Neural cell (in vitro differentiated cells): ENCODE measurements at regions not wholly inside any gene's neighbourhood (a gene's known extent, or its start where the extent isn't known, plus 50 kb on each side); places are given as distances from the start of the nearest gene placed in this dataset.

ENCODE experiments used
- H2AFZ ChIP-seq: fragments of 200-600, 300-800 bp; sonication (generic), shearing (Covaris generic); 2 replicates; pipeline ENCODE4 v1.6.0; 2014; ENCODE audit warnings: low read depth, mild to moderate bottlenecking, antibody characterized with exemption, low read length, moderate library complexity
- H3F3A ChIP-seq: fragments of 200-600 bp; shearing (Covaris generic); 2 replicates; pipeline ENCODE4 v1.6.1; 2016; ENCODE audit warnings: mild to moderate bottlenecking, moderate library complexity, mixed read lengths, antibody characterized with exemption, low read length; ENCODE audit not compliant: insufficient read depth, poor library complexity, severe bottlenecking
- H3K27ac ChIP-seq: fragments of 200-600, 300-800 bp; sonication (generic), shearing (Covaris generic); 2 replicates; pipeline ENCODE4 v1.5.1; 2014; ENCODE audit warnings: mild to moderate bottlenecking, low read length, moderate library complexity
- H3K27me3 ChIP-seq: fragments of 300-800, 200-600 bp; sonication (generic), shearing (Covaris generic); 2 replicates; pipeline ENCODE4 v1.6.0; 2014; ENCODE audit warnings: mild to moderate bottlenecking, low read depth, low read length, moderate library complexity; ENCODE audit not compliant: insufficient read depth
- H3K36me3 ChIP-seq: fragments of 300-800, 200-600 bp; sonication (generic), shearing (Covaris generic); 2 replicates; pipeline ENCODE4 v1.5.1; 2014; ENCODE audit warnings: mild to moderate bottlenecking, antibody characterized with exemption, low read length, moderate library complexity; ENCODE audit not compliant: insufficient read depth
- H3K4me2 ChIP-seq: fragments of 300-800, 200-600 bp; sonication (generic), shearing (Covaris generic); 2 replicates; pipeline ENCODE4 v1.6.0; 2014; ENCODE audit warnings: mild to moderate bottlenecking, low read length
- H3K4me3 ChIP-seq: fragments of 300-800, 200-600 bp; sonication (generic), shearing (Covaris generic); 2 replicates; pipeline ENCODE4 v1.5.1; 2014; ENCODE audit warnings: mild to moderate bottlenecking, low read length, moderate library complexity
- H3K79me2 ChIP-seq: fragments of 200-600 bp; shearing (Covaris generic); replicated peaks from 2 replicates; pipeline ENCODE4 v1.6.0; 2014; ENCODE audit warnings: mild to moderate bottlenecking, low read length, moderate library complexity; ENCODE audit not compliant: insufficient read depth
- H3K9ac ChIP-seq: fragments of 300-800, 200-600 bp; sonication (generic), shearing (Covaris generic); 2 replicates; pipeline ENCODE4 v1.6.1; 2016; ENCODE audit warnings: mild to moderate bottlenecking, low read length, mixed read lengths
- H3K9me2 ChIP-seq: fragments of 200-600 bp; shearing (Covaris generic); 2 replicates; pipeline ENCODE4 v1.6.1; 2016; ENCODE audit warnings: mild to moderate bottlenecking, low read length, mixed read lengths; ENCODE audit not compliant: insufficient read depth
- H3K9me3 ChIP-seq: fragments of 200-600, 300-800 bp; sonication (generic), shearing (Covaris generic); 2 replicates; pipeline ENCODE4 v1.6.1; 2016; ENCODE audit warnings: mild to moderate bottlenecking, mixed run types, low read length, moderate library complexity, mixed read lengths
- H4K20me1 ChIP-seq: fragments of 200-600 bp; shearing (Covaris generic); 2 replicates; pipeline ENCODE4 v1.6.1; 2016; ENCODE audit warnings: mild to moderate bottlenecking, mixed run types; ENCODE audit not compliant: insufficient read depth
- CTCF ChIP-seq: fragments of 450-650 bp; IDR thresholded peaks from 2 replicates; pipeline ENCODE4 v1.5.1; 2014; ENCODE audit warnings: antibody characterized with exemption, mild to moderate bottlenecking, moderate library complexity; ENCODE audit not compliant: poor library complexity, severe bottlenecking
- EP300 ChIP-seq: fragments of 450-650 bp; conservative IDR thresholded peaks from 2 replicates; pipeline ENCODE4 v1.6.1; 2014; ENCODE audit warnings: antibody characterized with exemption, mild to moderate bottlenecking, moderate library complexity; ENCODE audit not compliant: poor library complexity, severe bottlenecking
- EZH2 ChIP-seq: fragments of 200-600, 300-800 bp; shearing (Covaris generic), sonication (generic); IDR thresholded peaks from 2 replicates; pipeline ENCODE4 v1.6.1; 2014; ENCODE audit warnings: antibody characterized with exemption, low read length, borderline replicate concordance, mild to moderate bottlenecking; ENCODE audit not compliant: insufficient read depth, poor library complexity, severe bottlenecking
- MXI1 ChIP-seq: fragments of 450-650 bp; conservative IDR thresholded peaks from 2 replicates; pipeline ENCODE4 v1.6.1; 2014; ENCODE audit warnings: antibody characterized with exemption, mild to moderate bottlenecking; ENCODE audit not compliant: poor library complexity, severe bottlenecking
- POLR2AphosphoS5 ChIP-seq: IDR thresholded peaks from 2 replicates; pipeline ENCODE4 v1.6.1; 2012
- RAD21 ChIP-seq: fragments of 450-650 bp; conservative IDR thresholded peaks from 2 replicates; pipeline ENCODE4 v1.6.1; 2014; ENCODE audit warnings: antibody characterized with exemption, mild to moderate bottlenecking, moderate library complexity
- REST ChIP-seq: IDR thresholded peaks from 2 replicates; pipeline ENCODE4 v1.6.1; 2012; ENCODE audit warnings: borderline replicate concordance
- SMC3 ChIP-seq: fragments of 450-650 bp; conservative IDR thresholded peaks from 2 replicates; pipeline ENCODE4 v1.6.1; 2014; ENCODE audit warnings: antibody characterized with exemption, mild to moderate bottlenecking, moderate library complexity; ENCODE audit not compliant: poor library complexity
- TAF1 ChIP-seq: IDR thresholded peaks from 2 replicates; pipeline ENCODE4 v1.6.1; 2012; ENCODE audit warnings: low read depth

GRCh38 chr6:84515067-84515466 lies 249.3 kb downstream of the TBX18 start:
- H3K36me3 ChIP-seq, result no peaks in the 10 kb centered on the region
- no peak overlapping the region for H3K4me2 ChIP-seq
- H3K9me3 ChIP-seq, result no peaks in the 10 kb centered on the region
- H3K4me3 ChIP-seq, result no peak overlapping the region
- TF ChIP-seq EZH2 (no peak), REST (no peak), POLR2AphosphoS5 (no peak)
- H3K9ac ChIP-seq, result no peak overlapping the region
- no peak overlapping the region for H2AFZ ChIP-seq
- H3K9me2 ChIP-seq, result no peaks in the 10 kb centered on the region
- no peak overlapping the region for H3K27ac ChIP-seq
- H3K27me3 ChIP-seq, result no peaks in the 10 kb centered on the region
- no peaks in the 10 kb centered on the region for H3K79me2 ChIP-seq
- H3F3A ChIP-seq, result no peaks in the 10 kb centered on the region
- H4K20me1 ChIP-seq, result no peaks in the 10 kb centered on the region

- no peak for TF ChIP-seq CTCF
- no peak for TF ChIP-seq SMC3
- no peak for TF ChIP-seq TAF1
- TF ChIP-seq EZH2, result no peak
- TF ChIP-seq POLR2AphosphoS5, result no peak
- no peak for TF ChIP-seq EP300
- TF ChIP-seq REST, result no peak
- TF ChIP-seq RAD21, result no peak
- TF ChIP-seq MXI1, result no peak
- H3K27ac ChIP-seq, result no peak overlapping the region
- H3K4me2 ChIP-seq, result no peak overlapping the region
- no peaks in the 10 kb centered on the region for H3K79me2 ChIP-seq
- H3K9me3 ChIP-seq, result no peaks in the 10 kb centered on the region
- no peak overlapping the region for H2AFZ ChIP-seq
- no peaks in the 10 kb centered on the region for H3K36me3 ChIP-seq
- no peaks in the 10 kb centered on the region for H3K9me2 ChIP-seq
- H3F3A ChIP-seq, result no peaks in the 10 kb centered on the region
- no peak overlapping the region for H3K4me3 ChIP-seq
- no peaks in the 10 kb centered on the region for H4K20me1 ChIP-seq
- H3K9ac ChIP-seq, result no peak overlapping the region
- H3K27me3 ChIP-seq, result no peaks in the 10 kb centered on the region
Observed at GRCh38 chr6:84514089-84514971, 250.1 kb downstream of the TBX18 start.
